ENCODE measurements at regions not wholly inside any gene's neighbourhood (a gene's known extent, or its start where the extent isn't known, plus 50 kb on each side); places are given as distances from the start of the nearest gene placed in this dataset.
"Not testable (repeated sequence)": the region's sequence is repeated elsewhere in the genome, so short reads cannot be mapped to it uniquely, and the experiment has no call there.

DNA sequence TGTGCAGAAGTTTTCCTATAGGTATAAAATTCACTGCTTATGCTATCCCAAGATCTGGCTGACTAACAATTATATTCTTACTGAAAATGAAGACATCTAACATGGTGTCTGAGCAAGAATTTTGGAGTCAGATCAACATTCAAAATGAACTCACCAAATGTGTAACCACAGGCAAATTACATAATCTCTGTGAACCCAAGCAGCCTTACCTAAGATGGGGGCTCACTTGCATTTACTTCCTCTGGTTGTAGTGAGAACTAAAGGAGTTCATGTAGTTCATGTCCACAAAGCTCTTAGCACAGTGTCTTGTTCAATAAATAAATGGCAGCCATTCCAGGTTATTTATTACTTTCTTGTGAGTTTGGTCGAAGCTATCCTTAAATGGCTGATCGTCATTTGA lies 163.9 kb upstream of the LCORL start:
- DNase-seq = no peak

DNA sequence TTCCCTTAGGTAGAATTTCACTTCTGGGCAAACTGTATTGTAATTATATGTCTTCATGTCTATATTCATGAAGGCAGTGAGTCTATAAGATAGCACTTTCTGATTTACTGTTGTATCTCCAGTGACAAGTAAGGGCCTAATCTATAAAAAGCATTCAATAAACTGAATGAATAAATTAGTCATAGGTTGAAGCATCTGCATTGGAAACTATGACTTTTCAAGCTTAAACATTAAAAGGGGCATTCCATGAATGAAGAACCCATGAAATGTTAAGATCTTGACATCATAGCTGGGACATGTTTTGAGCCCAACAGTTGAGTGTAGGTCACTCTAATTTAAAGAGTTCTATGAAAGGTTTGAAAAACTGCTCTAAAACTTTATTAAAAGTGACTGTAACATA lies 159.3 kb upstream of the LCORL start:
- DNase-seq = no peak

DNA sequence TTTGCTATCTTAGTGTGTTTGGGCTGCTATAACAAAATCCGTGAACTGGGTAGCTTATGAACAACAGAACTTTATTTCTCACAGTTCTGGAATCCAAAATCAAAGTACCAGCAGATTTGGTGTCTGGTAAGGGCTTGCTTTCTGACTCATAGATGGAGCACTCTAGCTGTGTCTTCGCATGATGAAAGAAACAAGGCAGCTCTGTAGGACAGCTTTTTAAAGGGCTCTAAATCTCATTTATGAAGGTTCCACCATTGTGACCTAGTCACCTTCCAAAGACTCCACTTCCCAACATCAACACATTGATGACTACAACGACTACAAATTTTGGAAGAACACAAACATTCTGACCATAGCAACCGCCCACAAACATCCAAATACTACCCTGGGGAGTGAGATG lies 158.6 kb upstream of the LCORL start:
- no peak for DNase-seq

DNA sequence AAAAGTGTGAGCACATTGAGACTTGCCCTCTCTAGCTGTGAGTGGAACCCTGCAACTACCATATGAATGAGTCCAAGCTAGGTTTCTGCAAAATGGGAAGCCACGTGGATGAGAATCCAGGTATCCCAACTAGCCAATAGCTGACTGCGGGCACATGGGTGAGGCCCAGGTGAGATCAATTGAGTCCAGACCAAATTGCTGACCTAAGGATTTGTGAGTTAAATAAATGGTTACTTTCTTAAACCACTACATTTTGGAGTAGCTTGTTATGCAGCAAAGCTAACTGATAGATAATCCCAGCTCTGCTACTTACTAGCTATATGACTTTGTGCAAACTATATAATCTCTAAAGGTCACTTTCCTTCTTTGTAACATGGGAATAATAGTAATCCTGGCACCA lies 150.3 kb upstream of the LCORL start:
- no peak for DNase-seq

DNA sequence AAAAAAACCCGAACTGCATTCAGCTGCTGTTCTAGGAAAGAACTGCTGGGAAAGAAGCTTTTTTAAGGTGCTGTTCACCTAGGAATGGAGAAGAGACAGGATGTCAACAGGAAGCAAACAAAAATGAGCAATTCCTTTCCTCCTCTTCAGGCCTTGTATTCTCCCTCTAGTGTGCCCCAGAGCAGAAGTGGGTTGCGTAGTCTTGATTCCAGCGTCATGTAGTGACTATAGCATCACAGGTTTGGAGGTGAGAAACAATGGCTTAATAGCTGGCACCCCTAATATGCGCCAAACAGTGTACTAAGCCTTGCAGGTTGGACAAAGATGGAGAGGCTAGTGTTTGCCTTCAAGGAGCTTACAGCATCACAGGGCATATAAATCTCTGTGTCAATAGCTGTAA lies 146.3 kb upstream of the LCORL start:
- no peak for DNase-seq

DNA sequence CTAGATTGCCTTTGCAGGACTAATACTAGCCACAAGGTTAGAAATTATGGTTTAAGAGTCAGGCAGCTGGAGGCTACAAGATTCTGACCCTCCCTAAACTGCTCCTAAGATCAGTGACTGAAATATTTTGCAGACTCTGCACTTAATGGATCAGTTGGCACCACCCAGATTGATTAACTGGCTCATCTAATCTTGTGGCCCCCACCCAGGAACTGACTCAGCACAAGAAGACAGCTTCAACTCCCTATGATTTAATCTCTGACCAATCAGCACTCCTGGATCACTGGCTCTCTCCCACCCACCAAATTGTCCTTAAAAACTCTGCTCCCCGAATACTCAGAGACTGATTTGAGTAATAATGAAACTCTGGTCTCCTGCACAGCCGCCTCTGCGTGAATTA lies 145.4 kb upstream of the LCORL start:
- DNase-seq = no peak

DNA sequence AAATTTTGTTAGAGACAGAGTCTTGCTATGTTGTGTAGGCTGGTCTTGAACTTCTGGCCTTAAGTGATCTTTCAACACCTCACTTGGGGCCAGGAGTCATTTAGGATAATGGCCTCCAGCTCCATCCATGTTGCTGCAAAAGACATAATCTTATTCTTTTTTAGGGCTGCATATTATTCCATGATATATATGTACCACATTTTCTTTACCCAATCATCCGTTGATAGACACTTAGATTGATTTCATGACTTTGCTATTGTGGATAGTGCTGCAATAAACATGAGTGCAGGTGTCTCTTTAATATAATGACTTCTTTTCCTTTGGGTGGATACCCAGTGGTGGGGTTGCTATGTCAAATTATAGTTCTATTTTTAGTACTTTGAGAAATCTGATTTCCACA lies 140.9 kb upstream of the LCORL start:
- DNase-seq = no peak

DNA sequence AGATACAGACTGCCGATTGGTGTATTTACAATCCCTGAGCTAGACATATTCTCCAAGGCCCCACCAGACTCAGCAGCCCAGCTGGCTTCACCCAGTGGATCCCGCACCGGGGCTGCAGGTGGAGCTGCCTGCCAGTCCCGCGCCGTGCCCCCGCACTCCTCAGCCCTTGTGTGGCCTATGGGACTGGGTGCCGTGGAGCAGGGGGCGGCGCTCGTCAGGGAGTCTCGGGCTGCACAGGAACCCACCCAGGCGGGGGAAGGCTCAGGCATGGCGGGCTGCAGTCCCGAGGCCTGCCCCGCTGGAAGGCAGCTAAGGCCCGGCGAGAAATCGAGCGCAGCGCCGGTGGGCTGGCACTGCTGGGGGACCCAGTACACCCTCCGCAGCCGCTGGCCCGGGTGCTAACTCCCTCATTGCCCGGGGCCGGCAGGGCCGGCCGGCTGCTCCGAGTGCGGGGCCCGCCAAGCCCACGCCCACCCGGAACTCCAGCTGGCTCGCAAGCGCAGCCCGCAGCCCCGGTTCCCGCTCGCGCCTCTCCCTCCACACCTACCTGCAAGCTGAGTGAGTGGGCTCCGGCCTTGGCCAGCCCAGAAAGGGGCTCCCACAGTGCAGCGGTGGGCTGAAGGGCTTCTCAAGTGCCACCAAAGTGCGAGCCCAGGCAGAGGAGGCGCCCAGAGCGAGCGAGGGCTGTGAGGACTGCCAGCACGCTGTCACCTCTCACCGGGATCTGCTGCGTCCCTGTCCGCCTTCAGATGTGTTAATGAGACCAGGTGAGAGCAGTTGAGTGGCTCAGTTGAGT lies 137.8 kb upstream of the LCORL start:
- not testable (repeated sequence) for DNase-seq

DNA sequence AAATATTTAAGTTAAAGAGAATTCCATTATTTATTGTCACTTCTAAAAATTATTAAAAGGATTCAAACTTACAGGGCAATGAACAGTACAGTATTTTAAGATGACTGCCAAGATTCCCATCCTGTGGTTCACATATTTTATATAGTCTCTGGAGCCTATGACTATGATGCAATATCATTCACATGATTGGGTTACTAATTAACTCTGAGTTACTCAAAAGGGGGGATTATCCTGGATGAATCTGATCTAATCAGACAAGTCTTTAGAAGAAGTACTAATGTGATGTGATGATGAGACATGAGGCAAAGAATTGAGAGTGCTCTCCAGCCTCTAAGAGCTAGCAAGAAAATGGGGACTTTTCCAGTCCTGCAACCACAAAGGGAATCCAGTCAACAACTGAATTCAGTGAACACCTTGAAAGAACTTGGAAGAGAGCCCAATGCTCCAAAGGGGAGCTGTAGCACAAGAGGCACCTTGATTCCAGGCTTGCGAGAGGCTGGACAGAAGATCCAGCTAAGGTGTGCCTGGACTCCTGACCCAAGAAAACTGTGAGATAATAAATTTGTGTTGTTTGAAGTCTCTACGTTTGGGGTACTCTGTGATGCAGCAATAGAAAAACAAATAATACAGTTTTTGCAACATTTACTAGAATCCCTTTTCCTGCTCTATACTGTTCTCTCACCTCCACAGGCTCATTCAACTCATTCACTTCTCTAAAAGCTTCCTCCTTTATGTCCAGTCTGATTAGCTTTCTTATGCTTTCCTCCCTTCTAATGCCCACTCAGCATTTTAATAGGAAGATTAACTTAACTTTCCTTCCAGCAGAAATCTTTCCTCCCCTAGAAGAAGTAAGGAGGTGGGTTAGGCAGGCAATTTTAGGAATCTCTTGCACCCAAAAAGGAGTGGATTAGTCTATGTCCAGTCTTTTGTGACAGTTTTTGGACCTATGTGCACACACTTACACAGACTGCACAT lies 133.8 kb upstream of the LCORL start:
- DNase-seq = no peak

DNA sequence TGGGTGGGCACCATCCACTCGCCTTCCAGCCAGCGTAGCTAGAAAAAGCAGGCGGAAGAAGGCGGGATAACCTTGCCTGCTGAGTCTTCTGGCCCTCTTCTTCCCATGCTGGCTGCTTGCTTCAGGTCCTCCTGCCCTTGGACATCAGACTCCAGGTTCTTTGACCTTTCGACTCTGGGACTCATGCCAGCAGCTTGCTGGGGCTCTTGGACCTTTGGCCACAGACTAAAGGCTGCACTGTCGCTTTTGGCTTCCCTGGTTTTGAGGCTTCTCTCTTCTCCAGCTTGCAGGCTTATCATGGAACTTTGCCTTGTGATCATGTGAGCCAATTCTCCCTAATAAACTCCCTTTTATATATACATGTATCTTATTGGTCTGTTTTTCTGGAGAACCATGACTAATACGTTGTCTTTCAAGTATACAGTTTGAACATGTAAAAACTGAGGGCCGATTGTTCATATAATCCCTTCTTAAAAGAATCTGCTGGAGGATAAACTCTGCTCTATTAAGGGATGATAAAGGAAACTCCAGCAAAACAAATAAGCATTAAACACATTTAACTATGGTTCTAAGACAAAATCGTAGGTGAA lies 116.6 kb upstream of the LCORL start:
- DNase-seq = no peak

DNA sequence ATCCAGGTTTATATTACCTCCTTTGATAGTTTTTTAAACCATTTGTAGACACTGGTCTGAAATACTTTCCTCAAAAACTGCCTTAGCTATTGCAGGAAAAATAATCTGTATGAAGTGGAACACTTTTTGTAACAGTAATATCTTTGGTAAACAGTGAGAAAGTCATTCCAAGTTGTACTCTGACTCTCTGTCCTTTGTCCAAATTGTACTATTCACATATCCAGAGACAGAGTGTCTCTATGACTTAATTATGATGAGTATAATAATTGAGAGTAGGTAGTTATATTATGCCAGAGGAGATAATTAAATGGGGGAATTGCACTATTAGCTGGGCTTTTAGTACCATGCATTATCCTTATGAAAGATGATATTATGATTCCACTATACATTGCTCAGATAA lies 112.6 kb upstream of the LCORL start:
- no peak for DNase-seq

DNA sequence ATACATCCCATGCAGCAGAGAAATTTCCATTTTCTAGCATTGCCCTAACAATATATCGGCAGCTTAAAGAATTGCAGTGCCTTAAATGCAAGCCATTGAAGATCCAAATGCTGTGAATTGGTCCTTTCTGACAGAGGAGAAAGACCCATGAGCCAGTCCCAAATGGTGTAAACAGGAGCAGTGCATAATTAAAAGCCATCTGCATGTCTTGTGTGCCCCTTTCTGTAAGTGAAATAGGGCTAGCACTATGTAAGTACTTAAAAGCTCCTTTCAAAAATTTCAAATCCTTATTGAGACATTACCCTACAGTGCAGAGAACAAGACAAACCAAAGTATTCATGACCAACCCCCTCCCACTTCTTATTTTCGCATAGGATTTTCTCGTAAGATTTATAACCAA lies 108.7 kb upstream of the LCORL start:
- no peak for DNase-seq

DNA sequence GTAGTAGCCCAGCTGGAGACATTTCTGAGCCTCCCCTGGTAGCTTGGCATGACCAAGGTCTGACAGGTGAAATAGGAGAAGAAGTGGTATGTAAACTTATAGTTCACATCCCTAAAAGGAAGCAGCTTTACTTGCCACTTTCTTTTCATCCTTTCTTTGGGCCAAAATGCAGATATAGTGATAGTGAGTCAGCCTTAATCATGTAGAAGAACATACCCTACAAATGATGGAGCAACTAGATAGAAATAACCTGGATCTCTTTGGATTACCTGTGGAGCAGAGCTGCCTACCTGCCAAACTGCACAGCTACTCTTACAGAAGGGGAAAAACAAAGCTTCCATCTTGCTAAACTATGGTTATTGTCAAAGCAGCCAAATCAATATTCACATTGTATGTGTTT lies 106.7 kb upstream of the LCORL start:
- no peak for DNase-seq

DNA sequence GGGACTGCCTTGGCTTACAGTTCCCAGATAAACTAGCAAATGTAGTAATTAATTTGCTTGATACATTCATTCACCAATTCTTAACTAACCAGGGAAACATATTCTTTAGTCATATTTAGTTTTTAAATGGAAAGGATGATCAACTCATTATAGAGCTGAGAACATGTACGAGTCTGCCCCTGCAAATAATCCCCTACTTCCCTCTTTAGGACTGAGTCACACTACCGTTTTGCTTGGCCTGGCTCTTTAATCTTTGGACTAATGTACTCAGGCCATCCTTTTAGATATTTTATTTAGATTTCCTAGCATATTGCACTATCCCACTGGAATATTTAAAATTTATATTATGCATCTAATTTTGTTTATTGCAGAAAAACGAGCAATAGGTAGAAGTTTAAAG lies 105.5 kb upstream of the LCORL start:
- no peak for DNase-seq

DNA sequence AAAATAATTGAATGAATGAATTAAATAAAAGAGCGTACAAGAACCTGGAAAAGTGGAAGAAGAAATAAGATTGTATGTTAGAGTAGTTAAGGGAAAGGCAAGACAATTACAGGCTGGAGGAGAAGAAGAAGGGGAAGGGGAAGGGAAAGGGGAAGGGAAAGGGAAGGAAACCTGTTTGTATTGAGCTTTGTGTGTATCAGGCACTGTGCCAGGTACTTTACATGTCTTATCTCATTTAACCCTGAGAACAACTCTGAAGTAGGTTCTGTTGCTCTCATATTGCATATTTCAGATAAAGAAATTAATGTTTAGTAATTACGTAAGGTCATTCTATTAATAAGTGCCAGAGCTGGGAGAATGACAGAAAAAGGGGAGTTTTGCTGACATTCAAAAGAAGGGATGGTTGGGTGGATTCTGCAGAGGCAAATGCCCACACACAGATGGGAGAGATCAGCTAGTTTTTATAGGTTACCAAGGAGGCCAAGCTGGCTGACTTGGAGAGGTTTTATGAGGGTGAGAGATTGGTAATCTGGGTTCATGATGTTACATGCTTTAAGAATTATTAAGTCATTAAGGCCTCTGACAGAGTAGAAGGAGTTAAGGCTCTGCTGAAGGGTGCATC lies 92.3 kb upstream of the LCORL start:
- DNase-seq = no peak

DNA sequence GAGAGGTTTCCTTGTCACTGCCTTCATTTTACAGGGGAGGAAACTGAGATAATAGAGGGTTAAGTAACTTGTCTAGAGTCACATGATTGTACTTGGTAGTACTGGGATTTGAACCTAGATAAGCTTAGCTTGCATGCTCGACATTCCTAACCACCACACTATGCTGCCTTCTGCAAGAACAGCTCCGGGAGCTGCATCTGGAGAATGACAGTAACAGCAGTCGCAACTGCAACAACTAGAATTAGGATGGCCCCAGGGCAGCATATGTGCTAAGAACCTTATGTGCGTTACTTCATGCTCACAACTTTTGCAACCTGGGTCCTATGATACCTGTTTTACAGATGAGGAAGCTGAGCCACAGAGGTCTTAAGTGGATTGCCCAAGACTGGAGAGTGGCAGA lies 89.5 kb upstream of the LCORL start:
- DNase-seq = no peak

DNA sequence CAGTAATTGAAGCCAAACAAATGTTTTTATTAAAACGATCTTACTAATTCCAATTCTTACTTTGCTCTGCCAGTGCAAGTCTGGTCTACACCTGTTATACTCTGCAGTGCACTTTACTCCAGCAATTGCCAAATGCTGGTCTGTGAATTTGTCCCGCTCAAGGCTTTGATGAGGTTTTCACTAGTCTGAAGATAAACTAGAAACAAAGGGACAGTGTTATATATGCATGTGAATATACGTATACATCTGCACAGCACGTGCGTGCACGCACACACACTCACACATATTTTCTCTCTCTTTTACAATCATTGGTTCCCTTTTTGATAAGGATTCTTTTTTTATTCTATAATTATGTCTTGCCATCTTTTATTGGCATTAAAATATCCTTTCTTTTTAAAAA lies 88.5 kb upstream of the LCORL start:
- no peak for DNase-seq

DNA sequence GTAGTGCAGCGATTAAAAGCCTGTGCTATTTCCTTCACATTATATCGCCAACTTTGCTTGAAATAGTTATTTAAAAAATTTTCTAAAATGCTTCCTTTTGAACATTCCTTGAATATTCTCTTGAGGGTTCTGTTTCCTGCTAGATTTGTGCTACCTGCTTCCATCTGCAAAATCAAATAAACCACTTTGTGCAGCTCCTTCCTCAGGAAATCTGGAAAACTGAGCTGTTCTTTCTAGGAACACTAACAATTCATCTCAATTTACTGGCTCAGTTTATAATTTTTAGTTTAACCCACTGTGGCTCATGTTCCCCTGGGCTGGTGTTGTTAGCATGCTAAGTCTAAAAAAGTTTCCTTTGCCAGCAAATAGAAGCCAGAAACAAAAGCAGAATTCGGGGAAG lies 88.1 kb upstream of the LCORL start:
- DNase-seq = no peak

DNA sequence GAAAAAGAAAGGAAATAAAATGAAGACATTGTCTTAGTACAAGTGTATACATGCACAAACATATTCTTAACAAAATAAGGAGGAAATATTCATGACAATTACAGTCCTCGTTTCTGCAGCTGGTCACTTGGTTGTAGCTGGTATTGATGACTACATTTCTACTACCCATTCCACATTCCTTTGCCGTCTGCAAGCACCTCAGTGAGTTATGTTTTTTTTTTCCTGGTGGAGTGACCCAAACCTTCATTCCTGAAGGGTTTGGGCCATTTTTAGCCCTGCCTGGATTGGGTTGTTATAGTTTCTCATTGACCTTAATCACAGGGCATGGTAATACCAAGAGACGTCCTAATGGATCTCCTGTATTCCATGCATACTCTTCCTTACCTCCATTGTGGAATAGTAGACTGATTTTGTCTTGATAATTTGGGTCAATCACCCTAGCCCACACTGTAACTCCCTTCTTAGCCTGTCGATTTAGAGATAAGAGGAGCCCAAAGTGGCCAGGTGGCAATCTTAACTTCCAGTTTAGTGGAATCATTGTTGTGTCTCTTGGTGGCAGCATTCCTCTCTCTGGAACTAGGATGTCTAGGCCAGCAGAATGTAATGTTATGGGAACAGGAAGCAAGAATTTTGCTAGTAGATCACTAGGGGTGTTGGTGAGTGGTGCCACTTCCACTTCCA lies 86.4 kb upstream of the LCORL start:
- not testable (repeated sequence) for DNase-seq

DNA sequence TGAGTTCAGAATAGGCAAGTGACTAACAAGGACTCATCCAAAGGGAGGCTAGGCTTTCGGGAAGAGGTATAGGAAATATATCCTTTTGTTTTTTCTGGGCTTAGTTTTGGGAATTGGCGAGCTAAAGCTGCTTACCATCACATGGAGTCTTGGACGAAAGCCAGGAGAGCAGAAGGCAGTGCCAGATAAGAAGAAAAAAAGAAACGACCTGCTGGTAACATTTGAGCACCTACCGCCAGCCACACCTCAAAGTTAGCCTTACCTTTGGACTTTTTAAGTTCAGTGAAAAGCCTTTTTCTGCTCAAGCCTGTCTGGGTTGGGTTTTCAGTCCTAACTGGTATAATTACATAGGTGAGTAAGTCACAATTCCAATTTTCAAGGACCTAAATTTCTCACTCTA lies 85.1 kb upstream of the LCORL start:
- no peak for DNase-seq

DNA sequence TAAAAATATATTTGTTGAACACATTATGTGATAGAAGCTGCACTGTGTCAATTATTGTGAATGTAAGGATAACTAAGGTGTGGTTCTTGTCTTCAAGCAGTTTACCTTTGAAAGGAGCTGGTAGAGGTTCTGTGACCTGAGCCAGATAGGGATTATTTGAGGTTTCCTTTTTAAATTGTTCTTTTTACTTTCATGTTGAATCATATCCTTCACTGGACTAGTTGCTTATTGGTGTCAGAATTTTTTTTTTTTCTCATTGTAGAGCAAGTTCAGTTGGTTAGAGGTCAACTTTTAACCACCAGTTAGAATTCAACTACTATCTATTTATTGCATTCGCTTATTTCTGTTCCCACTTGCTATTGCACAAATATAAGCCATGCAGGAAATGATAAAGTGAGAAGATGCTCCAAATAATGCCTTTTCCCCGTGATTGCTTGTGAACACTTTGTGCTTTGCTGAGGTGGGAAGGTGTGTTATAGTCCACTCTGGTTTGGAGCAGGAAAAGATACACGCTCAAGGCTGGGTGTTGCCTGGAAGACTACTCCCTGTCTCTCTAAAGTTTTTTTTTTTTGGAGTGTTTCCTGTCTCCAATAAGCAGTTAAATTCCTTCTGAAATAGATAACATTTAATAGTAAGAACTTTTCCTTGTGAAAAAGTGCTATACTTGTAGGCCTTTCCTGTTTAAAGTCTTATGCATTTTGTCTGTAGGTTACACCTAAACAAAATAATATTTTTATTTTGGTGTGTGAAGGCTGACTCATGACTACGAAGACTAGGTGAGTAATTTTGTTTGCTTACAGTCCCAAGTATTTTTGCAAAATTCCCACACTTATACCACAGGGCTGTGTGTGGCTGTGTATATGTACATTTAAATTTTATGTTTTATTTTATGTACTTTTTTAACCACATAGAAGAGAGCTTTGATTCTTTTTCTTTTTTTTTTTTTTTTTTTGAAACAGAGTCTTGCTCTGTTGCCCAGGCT lies 83.8 kb upstream of the LCORL start:
- no peak for DNase-seq
